Fibroblast of the aortic adventitia (primary cell): ENCODE measurements at regions not wholly inside any gene's neighbourhood (a gene's known extent, or its start where the extent isn't known, plus 50 kb on each side); places are given as distances from the start of the nearest gene placed in this dataset.

Experiments
- DNase-seq: peaks from one replicate; pipeline ENCODE4 v3.0.0-alpha.2; 2010; ENCODE audit warnings: low read depth
- H3K4me3 ChIP-seq: 2 replicates; pipeline ENCODE4 v1.5.1; 2011; ENCODE audit warnings: low read depth, mild to moderate bottlenecking, control low read depth, low read length, moderate library complexity
- CTCF ChIP-seq: IDR thresholded peaks from 2 replicates; pipeline ENCODE4 v1.5.1; 2011; ENCODE audit warnings: mild to moderate bottlenecking, low read length, control low read depth, inconsistent platforms; ENCODE audit not compliant: insufficient read depth

GRCh38 chr13:79648191-79648590 lies 167.2 kb downstream of the NDFIP2 start:
- DNase-seq: no peak
- no peak overlapping the region for H3K4me3 ChIP-seq
- no peak for TF ChIP-seq CTCF

GRCh38 chr13:79647533-79647932 lies 166.6 kb downstream of the NDFIP2 start:
- no peak for TF ChIP-seq CTCF
- no peak for DNase-seq
- H3K4me3 ChIP-seq: no peak overlapping the region

GRCh38 chr13:79646880-79647279 lies 165.9 kb downstream of the NDFIP2 start:
- DNase-seq: no peak
- H3K4me3 ChIP-seq: no peak overlapping the region
- no peak for TF ChIP-seq CTCF

- DNase-seq: no peak
- no peak for TF ChIP-seq CTCF
- no peak overlapping the region for H3K4me3 ChIP-seq
Measured at GRCh38 chr13:79645569-79645968, 164.6 kb downstream of the NDFIP2 start.

- DNase-seq: peak; percentile 11
- no peak overlapping the region for H3K4me3 ChIP-seq
- no peak for TF ChIP-seq CTCF
Measured at GRCh38 chr13:79642596-79642995, 161.6 kb downstream of the NDFIP2 start.

GRCh38 chr13:79637133-79637763 lies 156.3 kb downstream of the NDFIP2 start:
- DNase-seq: peak; percentile 87
- no peak overlapping the region for H3K4me3 ChIP-seq
- no peak for TF ChIP-seq CTCF
